ENCODE measurements at regions not wholly inside any gene's neighbourhood (a gene's known extent, or its start where the extent isn't known, plus 50 kb on each side); places are given as distances from the start of the nearest gene placed in this dataset.

DNA sequence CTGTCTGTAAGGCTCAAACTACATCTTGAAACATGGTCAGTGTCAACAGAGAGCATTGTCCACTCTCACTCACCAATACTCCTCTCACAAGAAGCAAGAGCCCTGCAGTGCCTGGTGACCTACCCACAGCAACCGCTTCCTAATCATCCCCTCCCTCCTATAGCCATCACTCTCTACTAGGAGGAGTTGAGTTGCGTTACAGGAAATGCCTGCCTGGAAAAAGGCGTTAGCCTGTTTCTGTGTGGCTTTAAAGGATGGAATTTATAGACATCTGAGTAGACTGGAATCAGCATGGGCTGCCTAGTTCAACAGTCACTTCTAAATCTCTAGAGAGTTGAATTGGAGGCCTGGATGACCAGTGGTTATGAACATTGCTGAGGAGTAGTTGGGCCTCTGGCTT is 108.3 kb upstream of the FER start (continued):
- TF ChIP-seq, protein P1, sequence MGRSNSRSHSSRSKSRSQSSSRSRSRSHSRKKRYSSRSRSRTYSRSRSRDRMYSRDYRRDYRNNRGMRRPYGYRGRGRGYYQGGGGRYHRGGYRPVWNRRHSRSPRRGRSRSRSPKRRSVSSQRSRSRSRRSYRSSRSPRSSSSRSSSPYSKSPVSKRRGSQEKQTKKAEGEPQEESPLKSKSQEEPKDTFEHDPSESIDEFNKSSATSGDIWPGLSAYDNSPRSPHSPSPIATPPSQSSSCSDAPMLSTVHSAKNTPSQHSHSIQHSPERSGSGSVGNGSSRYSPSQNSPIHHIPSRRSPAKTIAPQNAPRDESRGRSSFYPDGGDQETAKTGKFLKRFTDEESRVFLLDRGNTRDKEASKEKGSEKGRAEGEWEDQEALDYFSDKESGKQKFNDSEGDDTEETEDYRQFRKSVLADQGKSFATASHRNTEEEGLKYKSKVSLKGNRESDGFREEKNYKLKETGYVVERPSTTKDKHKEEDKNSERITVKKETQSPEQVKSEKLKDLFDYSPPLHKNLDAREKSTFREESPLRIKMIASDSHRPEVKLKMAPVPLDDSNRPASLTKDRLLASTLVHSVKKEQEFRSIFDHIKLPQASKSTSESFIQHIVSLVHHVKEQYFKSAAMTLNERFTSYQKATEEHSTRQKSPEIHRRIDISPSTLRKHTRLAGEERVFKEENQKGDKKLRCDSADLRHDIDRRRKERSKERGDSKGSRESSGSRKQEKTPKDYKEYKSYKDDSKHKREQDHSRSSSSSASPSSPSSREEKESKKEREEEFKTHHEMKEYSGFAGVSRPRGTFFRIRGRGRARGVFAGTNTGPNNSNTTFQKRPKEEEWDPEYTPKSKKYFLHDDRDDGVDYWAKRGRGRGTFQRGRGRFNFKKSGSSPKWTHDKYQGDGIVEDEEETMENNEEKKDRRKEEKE (IDR thresholded peaks at IDR 0.05): no peak
- TF ChIP-seq KLF5 (IDR thresholded peaks at IDR 0.05; ENCODE audit: partially characterized antibody): no peak
- TF ChIP-seq, protein P2, sequence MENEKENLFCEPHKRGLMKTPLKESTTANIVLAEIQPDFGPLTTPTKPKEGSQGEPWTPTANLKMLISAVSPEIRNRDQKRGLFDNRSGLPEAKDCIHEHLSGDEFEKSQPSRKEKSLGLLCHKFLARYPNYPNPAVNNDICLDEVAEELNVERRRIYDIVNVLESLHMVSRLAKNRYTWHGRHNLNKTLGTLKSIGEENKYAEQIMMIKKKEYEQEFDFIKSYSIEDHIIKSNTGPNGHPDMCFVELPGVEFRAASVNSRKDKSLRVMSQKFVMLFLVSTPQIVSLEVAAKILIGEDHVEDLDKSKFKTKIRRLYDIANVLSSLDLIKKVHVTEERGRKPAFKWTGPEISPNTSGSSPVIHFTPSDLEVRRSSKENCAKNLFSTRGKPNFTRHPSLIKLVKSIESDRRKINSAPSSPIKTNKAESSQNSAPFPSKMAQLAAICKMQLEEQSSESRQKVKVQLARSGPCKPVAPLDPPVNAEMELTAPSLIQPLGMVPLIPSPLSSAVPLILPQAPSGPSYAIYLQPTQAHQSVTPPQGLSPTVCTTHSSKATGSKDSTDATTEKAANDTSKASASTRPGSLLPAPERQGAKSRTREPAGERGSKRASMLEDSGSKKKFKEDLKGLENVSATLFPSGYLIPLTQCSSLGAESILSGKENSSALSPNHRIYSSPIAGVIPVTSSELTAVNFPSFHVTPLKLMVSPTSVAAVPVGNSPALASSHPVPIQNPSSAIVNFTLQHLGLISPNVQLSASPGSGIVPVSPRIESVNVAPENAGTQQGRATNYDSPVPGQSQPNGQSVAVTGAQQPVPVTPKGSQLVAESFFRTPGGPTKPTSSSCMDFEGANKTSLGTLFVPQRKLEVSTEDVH (IDR thresholded peaks at IDR 0.05; ENCODE audit: low read depth, partially characterized antibody): no peak
- no peak for TF ChIP-seq FOXM1 (IDR thresholded peaks at IDR 0.05; ENCODE audit: low read depth, low read length)
- no peak for TF ChIP-seq KDM1A (IDR thresholded peaks at IDR 0.05; ENCODE audit: borderline replicate concordance)
- TF ChIP-seq JUND (IDR thresholded peaks at IDR 0.05; ENCODE audit: low read depth, low read length): no peak
- TF ChIP-seq TBL1XR1 (IDR thresholded peaks at IDR 0.05; ENCODE audit: low read depth, low read length): no peak

DNA sequence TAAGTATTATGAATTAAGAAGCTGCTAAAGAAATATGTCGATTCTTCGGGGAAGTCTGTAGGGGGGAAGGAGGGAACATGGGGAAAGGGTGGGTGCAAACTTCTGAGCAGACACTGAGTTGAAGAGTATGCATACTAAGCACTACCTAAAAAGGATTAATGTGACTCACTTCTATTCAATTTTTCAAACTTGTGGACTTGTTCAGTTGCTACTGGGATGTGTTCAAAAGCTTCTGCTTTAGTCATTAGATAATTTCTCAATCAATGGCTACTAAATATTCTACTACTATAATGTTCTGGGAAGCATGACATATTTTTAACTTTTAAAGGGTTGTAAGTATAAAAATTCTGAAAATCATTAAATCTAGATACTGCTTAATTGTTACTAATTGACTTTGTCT is 109.7 kb upstream of the FER start:
- Histone ChIP-seq H3K79me2 (ENCODE audit: control insufficient read depth, insufficient read depth, low read length) (no peaks in the 10 kb centered on the region), H3K4me3 (no peak overlapping the region), H2AFZ (ENCODE audit: control insufficient read depth, low read depth, low read length) (no peak overlapping the region), H3K27me3 (replicated peaks in 1 of 2; ENCODE audit: control insufficient read depth in 2 of 2, insufficient read depth in 2 of 2, low read length in 1 of 2) (no peaks in the 10 kb centered on the region), H4K20me1 (ENCODE audit: control insufficient read depth, insufficient read depth) (no peaks in the 10 kb centered on the region), H3K9ac (ENCODE audit: control insufficient read depth, insufficient read depth, low read length) (no peak overlapping the region), H3K9me3 (replicated peaks; ENCODE audit: control insufficient read depth, insufficient read depth, low read length) (0 out of 3 replicates have a peak, but pooled peaks cover 1% of the 10 kb centered on the region), H3K4me1 (ENCODE audit: control insufficient read depth, insufficient read depth, low read length) (peaks cover 16% of the 10 kb centered on the region; the same call in 1 of the 2 replicates), H3K36me3 (ENCODE audit: control insufficient read depth in 2 of 2, insufficient read depth in 2 of 2, low read length in 1 of 2) (no peaks in the 10 kb centered on the region), H3K4me2 (ENCODE audit: control insufficient read depth, insufficient read depth) (no peak overlapping the region), H3K27ac (ENCODE audit: control insufficient read depth, insufficient read depth) (no peak overlapping the region)
- POLR2A ChIA-PET: no interaction called here
- SMC1A ChIA-PET (ENCODE audit: uncharacterized antibody, unreplicated experiment): interaction anchor here (0.7 to 1.0 kb wide), 3 partner anchors 18 to 831 kb away, joined by 3 to 4 read pairs (median 3); no protein-coding TSS in a partner anchor
- no peak for TF ChIP-seq CREM (IDR thresholded peaks at IDR 0.05; ENCODE audit: low read depth)
- RAD21 ChIA-PET (ENCODE audit: unreplicated experiment): interaction anchor here (0.7 kb wide), 1 partner anchor 652 kb away, joined by 4 read pairs; no protein-coding TSS in a partner anchor
- WGBS (ENCODE audit: insufficient coverage, insufficient replicate concordance, low lambda C conversion rate, missing lambda C conversion rate): 95% methylated on average over 2 of the region's 2 CpGs
- no TSS peak for BruUV-seq (replicated peaks)
- DNase-seq (ENCODE audit: low read depth, low spot score) (no peak), FAIRE-seq (no peak), ATAC-seq (no peak)
- in situ Hi-C loops (cut with MboI) (loop anchor here (25.0 kb wide), 1 partner anchor 824 kb away; no protein-coding TSS in a partner anchor), intact Hi-C loops (cut with micrococcal nuclease; ENCODE audit: unreplicated experiment) (no loop called here)
- CTCF ChIA-PET: no interaction called here

Measured in GM12878 (cell line).